ENCODE measurements at regions not wholly inside any gene's neighbourhood (a gene's known extent, or its start where the extent isn't known, plus 50 kb on each side); places are given as distances from the start of the nearest gene placed in this dataset.
"Not testable (repeated sequence)": the region's sequence is repeated elsewhere in the genome, so short reads cannot be mapped to it uniquely, and the experiment has no call there.

DNA sequence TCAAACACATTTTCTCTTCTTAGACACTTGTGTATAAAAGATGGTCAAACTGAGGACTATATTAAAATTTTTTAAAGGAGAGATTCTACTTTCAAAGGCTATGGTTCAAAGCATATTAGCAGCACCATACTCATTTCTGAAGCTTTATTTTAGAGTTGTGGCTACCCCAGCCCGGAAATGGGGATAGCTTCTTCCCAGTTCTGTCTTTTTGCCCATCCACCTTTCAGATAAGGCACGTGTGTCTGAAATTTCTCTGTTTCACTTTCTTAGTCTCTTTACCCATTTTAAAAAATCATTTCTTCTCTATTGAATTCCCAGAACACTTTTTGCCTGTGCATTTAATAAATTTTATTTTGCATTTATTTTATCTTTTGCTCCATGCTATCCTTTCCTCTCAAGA is 431.5 kb downstream of the RNF144A start:
- 82 to 87% (median 87%) methylated on average over 2 of the region's 2 CpGs for WGBS, 3 donors
- H3K27ac ChIP-seq (ENCODE audit: low read depth, low read length), result no peak overlapping the region

- 68 to 94% (median 92%) methylated on average over 5 of the region's 5 CpGs for WGBS, 3 donors
- H3K27ac ChIP-seq (ENCODE audit: low read depth, low read length), result no peak overlapping the region
Observed at GRCh38 chr2:7352191-7352590, 435.0 kb downstream of the RNF144A start.

DNA sequence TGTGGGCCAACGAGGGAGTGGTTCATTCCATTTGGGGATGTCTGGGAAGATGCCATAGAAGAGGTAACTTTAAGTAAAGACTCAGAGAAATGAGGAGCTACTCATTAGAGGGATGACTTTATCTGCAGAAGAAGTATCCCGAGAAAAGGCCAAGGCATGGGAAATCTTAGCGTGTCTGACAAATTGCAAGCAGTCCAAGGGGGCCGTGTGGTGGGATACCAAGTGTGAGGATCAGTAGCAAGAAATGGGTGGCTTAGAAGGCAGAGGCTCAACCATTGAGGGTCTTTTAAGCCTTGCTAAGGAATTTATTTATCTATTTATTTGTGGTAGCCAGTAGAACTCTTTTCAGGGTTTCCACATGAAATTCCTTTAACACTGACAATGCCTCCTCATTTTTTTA is 436.4 kb downstream of the RNF144A start:
- no peak overlapping the region for H3K27ac ChIP-seq (ENCODE audit: low read depth, low read length)
- 89 to 95% (median 91%) methylated on average over 4 of the region's 4 CpGs for WGBS, 3 donors

GRCh38 chr2:7355781-7356180 is 438.6 kb downstream of the RNF144A start:
- 71 to 83% (median 82%) methylated on average over 10 of the region's 10 CpGs for WGBS, 3 donors
- no peak overlapping the region for H3K27ac ChIP-seq (ENCODE audit: low read depth, low read length)

DNA sequence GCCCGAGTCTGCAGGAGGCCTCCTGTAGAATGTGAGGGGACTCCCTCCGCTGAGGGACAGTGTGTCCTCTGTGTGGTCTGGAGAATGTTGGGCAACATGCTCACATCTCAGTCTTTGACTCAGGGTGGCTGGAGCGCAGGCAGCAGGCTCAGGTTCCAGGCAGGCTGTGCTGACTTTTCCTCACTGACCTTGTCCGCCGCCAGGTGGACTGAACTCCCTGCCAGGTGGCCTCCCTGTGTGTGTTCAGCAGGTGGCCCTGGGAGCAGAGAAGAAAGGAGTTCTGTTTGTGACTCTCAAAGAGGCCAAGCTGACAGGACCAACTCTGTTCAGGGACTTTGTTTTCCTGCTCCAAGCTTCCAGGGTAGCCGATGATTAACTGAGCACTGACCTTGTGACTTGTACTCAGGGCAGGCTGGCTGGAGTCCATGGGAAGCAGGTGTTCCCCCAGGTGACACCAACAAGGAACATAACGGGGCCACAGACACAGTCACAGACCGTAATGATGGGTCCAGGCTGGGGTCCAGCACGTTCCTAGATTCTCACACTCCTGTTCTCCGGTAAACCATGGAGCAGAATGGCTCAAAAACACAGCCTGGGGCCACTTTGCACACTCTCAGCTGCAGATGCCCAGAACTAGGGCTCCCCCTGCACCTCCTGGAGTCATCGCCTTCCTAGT is 439.8 kb downstream of the RNF144A start:
- no peak overlapping the region for H3K27ac ChIP-seq (ENCODE audit: low read depth, low read length)
- 27 to 93% (median 79%) methylated on average over 11 of the region's 11 CpGs for WGBS, 3 donors

DNA sequence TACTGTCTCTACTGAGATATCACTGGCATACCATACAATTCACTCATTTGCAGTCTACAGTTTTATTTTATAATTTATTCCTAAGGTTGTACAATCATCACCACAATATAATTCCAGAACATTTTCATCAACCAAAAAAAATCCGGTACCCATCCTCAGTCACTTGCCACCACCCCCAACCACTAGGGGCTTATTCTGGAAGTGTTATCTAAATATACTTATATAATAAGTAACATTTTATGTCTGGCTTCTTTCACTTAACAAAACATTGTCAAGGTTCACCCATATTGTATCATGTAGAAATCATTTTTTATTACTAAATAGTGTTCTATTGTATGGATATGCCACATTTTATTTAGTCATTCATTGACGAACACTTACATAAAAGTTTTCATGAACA is 440.8 kb downstream of the RNF144A start:
- WGBS, 3 donors, result 95 to 97% (median 96%) methylated on average over 2 of the region's 2 CpGs
- no peak overlapping the region for H3K27ac ChIP-seq (ENCODE audit: low read depth, low read length)

- no peak overlapping the region for H3K27ac ChIP-seq (ENCODE audit: low read depth, low read length)
- 61 to 78% (median 63%) methylated on average over 8 of the region's 8 CpGs for WGBS, 3 donors
Observed at GRCh38 chr2:7358865-7359447, 441.7 kb downstream of the RNF144A start.

DNA sequence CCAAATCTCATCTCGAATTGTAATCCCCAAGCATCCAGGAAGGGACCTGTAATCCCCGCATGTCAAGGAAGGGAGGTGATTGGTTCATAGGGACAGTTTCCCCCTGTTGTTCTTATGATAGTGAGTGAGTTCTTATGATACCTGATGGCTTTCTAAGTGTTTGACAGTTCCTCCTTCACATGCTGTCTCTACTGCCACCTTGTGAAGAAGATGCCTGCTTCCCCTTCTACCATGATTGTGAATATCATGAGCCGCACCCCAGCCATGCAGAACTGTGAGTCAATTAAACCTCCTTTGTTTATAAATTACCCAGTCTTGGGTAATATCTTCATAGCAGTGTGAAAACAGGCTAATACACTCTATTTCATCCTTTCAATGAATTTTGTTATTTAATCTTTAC is 446.7 kb downstream of the RNF144A start:
- no peak overlapping the region for H3K27ac ChIP-seq (ENCODE audit: low read depth, low read length)
- WGBS, 3 donors, result 69 to 92% (median 81%) methylated on average over 3 of the region's 3 CpGs

DNA sequence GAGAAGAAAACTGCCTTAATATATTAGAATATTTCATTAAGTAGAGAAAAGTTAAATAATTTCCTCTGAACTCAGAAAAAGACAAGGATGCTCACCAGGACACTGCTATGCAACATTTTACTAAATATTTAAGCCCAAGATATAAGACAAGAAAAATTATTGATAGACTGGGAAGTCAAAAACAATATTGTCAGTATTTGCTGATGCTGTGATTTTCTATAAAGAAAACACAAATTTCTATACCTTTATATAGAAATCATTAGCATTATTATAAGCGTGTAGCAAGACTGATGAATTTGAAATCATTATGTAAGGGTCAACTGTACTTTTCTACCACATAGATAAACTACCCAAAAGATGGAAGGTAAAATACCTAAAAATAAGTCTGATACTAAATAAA is 451.0 kb downstream of the RNF144A start:
- no peak overlapping the region for H3K27ac ChIP-seq (ENCODE audit: low read depth, low read length)
- 92 to 98% (median 92%) methylated on average over 1 of the region's 1 CpG for WGBS, 3 donors

- 58 to 97% (median 93%) methylated on average over 1 of the region's 1 CpG for WGBS, 3 donors
- no peak overlapping the region for H3K27ac ChIP-seq (ENCODE audit: low read depth, low read length)
Observed at GRCh38 chr2:7373156-7373555, 455.9 kb downstream of the RNF144A start.

DNA sequence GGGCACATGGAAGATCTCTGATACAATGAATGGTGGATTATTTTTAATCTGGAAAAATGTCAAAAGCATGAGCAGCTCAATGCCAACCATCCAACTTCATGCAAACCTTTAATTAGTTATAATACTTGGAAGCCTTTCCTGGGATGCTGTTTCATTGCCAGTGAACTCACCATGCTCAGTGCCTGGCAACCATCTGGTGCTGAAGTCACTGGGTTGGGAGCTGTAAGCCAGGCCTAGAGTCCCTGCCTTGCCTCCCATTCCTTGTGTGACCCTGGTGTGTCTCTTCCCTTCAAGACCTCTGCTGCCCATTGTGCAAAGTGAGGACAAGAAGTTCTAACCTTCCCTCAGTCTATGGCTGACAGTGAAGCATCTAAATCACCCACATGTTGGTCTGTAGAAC is 458.7 kb downstream of the RNF144A start:
- H3K27ac ChIP-seq (ENCODE audit: low read depth, low read length), result no peak overlapping the region

GRCh38 chr2:7377916-7378569 is 460.8 kb downstream of the RNF144A start:
- no peak overlapping the region for H3K27ac ChIP-seq (ENCODE audit: low read depth, low read length)
- WGBS, 3 donors, result 33 to 61% (median 50%) methylated on average over 12 of the region's 12 CpGs

DNA sequence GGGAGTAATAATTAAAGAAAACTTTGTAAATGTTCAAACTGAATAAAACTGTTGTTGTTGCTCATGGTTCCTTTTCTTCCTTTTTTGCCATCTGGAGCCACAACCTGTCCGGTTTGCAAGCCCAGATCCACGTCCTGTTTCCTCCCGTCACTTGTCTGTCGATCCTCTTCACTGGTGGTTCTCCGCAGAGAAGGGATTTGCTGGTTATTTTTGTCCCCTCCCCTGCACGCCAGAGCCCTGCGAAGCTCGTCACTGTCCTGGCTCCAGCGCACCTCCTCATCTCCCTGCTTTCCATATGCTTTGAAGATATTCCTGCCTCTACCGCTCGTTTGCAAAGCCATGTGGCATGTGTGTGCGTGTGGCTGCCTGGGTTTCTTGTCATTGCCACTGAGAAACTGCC is 461.4 kb downstream of the RNF144A start:
- 55 to 81% (median 62%) methylated on average over 12 of the region's 12 CpGs for WGBS, 3 donors
- H3K27ac ChIP-seq (ENCODE audit: low read depth, low read length), result no peak overlapping the region

- no peak overlapping the region for H3K27ac ChIP-seq (ENCODE audit: low read depth, low read length)
- WGBS, 3 donors, result 85 to 92% (median 86%) methylated on average over 3 of the region's 3 CpGs
Observed at GRCh38 chr2:7379799-7380198, 462.6 kb downstream of the RNF144A start.

GRCh38 chr2:7384773-7385349 is 467.6 kb downstream of the RNF144A start:
- 80 to 87% (median 86%) methylated on average over 11 of the region's 11 CpGs for WGBS, 3 donors
- H3K27ac ChIP-seq (ENCODE audit: low read depth, low read length), result no peak overlapping the region

- not testable (repeated sequence) for H3K27ac ChIP-seq (ENCODE audit: low read depth, low read length)
- 79 to 94% (median 87%) methylated on average over 4 of the region's 4 CpGs for WGBS, 3 donors
Observed at GRCh38 chr2:7390311-7390710, 473.1 kb downstream of the RNF144A start.

GRCh38 chr2:7392076-7392787 is 475.0 kb downstream of the RNF144A start:
- no peak overlapping the region for H3K27ac ChIP-seq (ENCODE audit: low read depth, low read length)
- 68 to 89% (median 79%) methylated on average over 11 of the region's 11 CpGs for WGBS, 3 donors

- H3K27ac ChIP-seq (ENCODE audit: low read depth, low read length), result no peak overlapping the region
- 87 to 95% (median 88%) methylated on average over 3 of the region's 3 CpGs for WGBS, 3 donors
Observed at GRCh38 chr2:7394195-7394594, 477.0 kb downstream of the RNF144A start.

GRCh38 chr2:7400628-7401027 is 483.4 kb downstream of the RNF144A start:
- WGBS, 3 donors, result 51 to 81% (median 78%) methylated on average over 4 of the region's 4 CpGs
- H3K27ac ChIP-seq (ENCODE audit: low read depth, low read length), result no peak overlapping the region

Measured in adipose tissue (tissue), 3 donors.